GM23338 (cell line): ENCODE measurements at regions not wholly inside any gene's neighbourhood (a gene's known extent, or its start where the extent isn't known, plus 50 kb on each side); places are given as distances from the start of the nearest gene placed in this dataset.

Experiments
- CTCF ChIP-seq, 2 experiments: fragments of 200-600 bp in 1 of 2; sonication (generic) in 1 of 2; conservative IDR thresholded peaks; 2 replicates each; pipeline versions ENCODE4 v1.5.1 to v1.6.1; 2016 to 2017; ENCODE audit warnings: antibody characterized with exemption in 2 of 2, low read depth in 2 of 2, mild to moderate bottlenecking in 2 of 2, moderate library complexity in 1 of 2
- EZH2 ChIP-seq: fragments of 200-600 bp; sonication (generic); IDR thresholded peaks from one replicate; pipeline ENCODE4 v1.8.0; 2017; ENCODE audit warnings: antibody characterized with exemption, mild to moderate bottlenecking, low read depth; ENCODE audit not compliant: unreplicated experiment
- EZH2phosphoT487 ChIP-seq: fragments of 200-600 bp; sonication (generic); IDR thresholded peaks from one replicate; pipeline ENCODE4 v1.8.1; 2018; ENCODE audit warnings: antibody characterized with exemption; ENCODE audit not compliant: unreplicated experiment
- POLR2AphosphoS5 ChIP-seq: IDR thresholded peaks from 2 replicates; pipeline ENCODE4 v1.6.1; 2016; ENCODE audit warnings: antibody characterized with exemption, low read depth
- TF ChIP-seq, protein P1 (sequence below): IDR thresholded peaks from one replicate; pipeline ENCODE4 v1.6.1; 2018; ENCODE audit warnings: antibody characterized with exemption; ENCODE audit not compliant: unreplicated experiment
- TF ChIP-seq, protein P2 (sequence below): fragments of 250-450 bp; sonication (Bioruptor Pico); IDR thresholded peaks from 2 replicates; pipeline ENCODE4 v1.5.0; 2020; ENCODE audit warnings: mild to moderate bottlenecking, moderate library complexity

DNA sequence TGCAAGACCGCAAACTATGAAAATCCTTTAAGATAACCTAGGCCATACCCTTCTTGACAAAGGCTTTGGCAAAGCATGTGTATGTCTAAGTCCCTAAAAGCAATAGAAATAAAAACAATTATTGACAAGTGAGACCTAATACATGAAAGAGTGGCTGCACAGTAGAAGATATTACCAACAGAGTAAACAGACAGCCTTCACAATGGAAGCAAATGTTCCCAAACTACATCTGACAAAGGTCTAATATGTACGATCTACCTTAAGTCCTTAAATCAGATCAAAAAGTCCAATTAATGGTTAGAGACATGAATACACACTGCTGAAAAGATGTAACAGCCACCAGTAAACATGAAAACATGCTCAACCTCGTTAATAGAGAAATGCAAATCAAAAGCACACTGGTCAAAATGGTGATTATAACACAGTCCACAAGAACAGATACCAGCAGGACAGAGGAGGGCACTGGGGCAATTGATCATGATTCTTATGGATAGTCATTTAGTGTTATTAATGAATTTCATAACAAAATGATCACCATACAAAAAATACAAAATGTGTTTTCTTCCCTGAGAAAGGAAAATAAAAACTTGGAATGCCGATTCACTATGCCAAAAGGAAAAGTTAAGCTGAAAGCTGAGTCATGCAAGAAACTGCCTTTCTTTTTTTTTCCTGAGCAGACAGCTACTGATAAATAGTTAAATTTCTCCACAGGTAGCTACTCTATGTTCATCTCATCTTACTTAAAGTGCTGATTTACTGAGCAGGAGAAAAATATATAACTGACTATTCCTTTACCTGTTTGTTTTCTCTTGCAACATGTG lies 102.6 kb upstream of the VPREB1 start:
- TF ChIP-seq CTCF (conservative IDR thresholded peaks at IDR 0.05; ENCODE audit: low read depth in 2 of 2) (no peak), POLR2AphosphoS5 (no peak), EZH2phosphoT487 (no peak), EZH2 (no peak)
- TF ChIP-seq, protein P1, sequence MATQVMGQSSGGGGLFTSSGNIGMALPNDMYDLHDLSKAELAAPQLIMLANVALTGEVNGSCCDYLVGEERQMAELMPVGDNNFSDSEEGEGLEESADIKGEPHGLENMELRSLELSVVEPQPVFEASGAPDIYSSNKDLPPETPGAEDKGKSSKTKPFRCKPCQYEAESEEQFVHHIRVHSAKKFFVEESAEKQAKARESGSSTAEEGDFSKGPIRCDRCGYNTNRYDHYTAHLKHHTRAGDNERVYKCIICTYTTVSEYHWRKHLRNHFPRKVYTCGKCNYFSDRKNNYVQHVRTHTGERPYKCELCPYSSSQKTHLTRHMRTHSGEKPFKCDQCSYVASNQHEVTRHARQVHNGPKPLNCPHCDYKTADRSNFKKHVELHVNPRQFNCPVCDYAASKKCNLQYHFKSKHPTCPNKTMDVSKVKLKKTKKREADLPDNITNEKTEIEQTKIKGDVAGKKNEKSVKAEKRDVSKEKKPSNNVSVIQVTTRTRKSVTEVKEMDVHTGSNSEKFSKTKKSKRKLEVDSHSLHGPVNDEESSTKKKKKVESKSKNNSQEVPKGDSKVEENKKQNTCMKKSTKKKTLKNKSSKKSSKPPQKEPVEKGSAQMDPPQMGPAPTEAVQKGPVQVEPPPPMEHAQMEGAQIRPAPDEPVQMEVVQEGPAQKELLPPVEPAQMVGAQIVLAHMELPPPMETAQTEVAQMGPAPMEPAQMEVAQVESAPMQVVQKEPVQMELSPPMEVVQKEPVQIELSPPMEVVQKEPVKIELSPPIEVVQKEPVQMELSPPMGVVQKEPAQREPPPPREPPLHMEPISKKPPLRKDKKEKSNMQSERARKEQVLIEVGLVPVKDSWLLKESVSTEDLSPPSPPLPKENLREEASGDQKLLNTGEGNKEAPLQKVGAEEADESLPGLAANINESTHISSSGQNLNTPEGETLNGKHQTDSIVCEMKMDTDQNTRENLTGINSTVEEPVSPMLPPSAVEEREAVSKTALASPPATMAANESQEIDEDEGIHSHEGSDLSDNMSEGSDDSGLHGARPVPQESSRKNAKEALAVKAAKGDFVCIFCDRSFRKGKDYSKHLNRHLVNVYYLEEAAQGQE: no peak
- TF ChIP-seq, protein P2, sequence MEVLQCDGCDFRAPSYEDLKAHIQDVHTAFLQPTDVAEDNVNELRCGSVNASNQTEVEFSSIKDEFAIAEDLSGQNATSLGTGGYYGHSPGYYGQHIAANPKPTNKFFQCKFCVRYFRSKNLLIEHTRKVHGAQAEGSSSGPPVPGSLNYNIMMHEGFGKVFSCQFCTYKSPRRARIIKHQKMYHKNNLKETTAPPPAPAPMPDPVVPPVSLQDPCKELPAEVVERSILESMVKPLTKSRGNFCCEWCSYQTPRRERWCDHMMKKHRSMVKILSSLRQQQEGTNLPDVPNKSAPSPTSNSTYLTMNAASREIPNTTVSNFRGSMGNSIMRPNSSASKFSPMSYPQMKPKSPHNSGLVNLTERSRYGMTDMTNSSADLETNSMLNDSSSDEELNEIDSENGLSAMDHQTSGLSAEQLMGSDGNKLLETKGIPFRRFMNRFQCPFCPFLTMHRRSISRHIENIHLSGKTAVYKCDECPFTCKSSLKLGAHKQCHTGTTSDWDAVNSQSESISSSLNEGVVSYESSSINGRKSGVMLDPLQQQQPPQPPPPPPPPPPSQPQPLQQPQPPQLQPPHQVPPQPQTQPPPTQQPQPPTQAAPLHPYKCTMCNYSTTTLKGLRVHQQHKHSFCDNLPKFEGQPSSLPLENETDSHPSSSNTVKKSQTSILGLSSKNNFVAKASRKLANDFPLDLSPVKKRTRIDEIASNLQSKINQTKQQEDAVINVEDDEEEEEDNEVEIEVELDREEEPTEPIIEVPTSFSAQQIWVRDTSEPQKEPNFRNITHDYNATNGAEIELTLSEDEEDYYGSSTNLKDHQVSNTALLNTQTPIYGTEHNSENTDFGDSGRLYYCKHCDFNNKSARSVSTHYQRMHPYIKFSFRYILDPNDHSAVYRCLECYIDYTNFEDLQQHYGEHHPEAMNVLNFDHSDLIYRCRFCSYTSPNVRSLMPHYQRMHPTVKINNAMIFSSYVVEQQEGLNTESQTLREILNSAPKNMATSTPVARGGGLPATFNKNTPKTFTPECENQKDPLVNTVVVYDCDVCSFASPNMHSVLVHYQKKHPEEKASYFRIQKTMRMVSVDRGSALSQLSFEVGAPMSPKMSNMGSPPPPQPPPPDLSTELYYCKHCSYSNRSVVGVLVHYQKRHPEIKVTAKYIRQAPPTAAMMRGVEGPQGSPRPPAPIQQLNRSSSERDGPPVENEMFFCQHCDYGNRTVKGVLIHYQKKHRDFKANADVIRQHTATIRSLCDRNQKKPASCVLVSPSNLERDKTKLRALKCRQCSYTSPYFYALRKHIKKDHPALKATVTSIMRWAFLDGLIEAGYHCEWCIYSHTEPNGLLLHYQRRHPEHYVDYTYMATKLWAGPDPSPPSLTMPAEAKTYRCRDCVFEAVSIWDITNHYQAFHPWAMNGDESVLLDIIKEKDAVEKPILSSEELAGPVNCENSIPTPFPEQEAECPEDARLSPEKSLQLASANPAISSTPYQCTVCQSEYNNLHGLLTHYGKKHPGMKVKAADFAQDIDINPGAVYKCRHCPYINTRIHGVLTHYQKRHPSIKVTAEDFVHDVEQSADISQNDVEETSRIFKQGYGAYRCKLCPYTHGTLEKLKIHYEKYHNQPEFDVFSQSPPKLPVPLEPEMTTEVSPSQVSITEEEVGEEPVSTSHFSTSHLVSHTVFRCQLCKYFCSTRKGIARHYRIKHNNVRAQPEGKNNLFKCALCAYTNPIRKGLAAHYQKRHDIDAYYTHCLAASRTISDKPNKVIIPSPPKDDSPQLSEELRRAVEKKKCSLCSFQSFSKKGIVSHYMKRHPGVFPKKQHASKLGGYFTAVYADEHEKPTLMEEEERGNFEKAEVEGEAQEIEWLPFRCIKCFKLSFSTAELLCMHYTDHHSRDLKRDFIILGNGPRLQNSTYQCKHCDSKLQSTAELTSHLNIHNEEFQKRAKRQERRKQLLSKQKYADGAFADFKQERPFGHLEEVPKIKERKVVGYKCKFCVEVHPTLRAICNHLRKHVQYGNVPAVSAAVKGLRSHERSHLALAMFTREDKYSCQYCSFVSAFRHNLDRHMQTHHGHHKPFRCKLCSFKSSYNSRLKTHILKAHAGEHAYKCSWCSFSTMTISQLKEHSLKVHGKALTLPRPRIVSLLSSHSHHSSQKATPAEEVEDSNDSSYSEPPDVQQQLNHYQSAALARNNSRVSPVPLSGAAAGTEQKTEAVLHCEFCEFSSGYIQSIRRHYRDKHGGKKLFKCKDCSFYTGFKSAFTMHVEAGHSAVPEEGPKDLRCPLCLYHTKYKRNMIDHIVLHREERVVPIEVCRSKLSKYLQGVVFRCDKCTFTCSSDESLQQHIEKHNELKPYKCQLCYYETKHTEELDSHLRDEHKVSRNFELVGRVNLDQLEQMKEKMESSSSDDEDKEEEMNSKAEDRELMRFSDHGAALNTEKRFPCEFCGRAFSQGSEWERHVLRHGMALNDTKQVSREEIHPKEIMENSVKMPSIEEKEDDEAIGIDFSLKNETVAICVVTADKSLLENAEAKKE (CRISPR knock-in tag): no peak
